Endothelial cell of umbilical vein (primary cell): ENCODE measurements at regions not wholly inside any gene's neighbourhood (a gene's known extent, or its start where the extent isn't known, plus 50 kb on each side); places are given as distances from the start of the nearest gene placed in this dataset.

ENCODE experiments used
- BruUV-seq: library from RNA; stranded (reverse); fragments of 400-500 nt; replicated peaks from 2 replicates; lab custom pipeline; 2021; lab: Mats Ljungman, UMichigan
- CTCF ChIA-PET: fragments of 300-600, 350-600 bp; sonication (Branson Sonifier 250); formaldehyde crosslinking; loops from one replicate; lab custom pipeline; 2021; ENCODE audit warnings: antibody characterized with exemption, inconsistent platforms; lab: Charles Lee
- POLR2A ChIA-PET: fragments of 300-600, 350-600 bp; sonication (Branson Sonifier 250); formaldehyde crosslinking; loops from one replicate; lab custom pipeline; 2021; ENCODE audit warnings: antibody characterized with exemption, inconsistent platforms; lab: Charles Lee
- DNase-seq: peaks from one replicate; pipeline ENCODE4 v3.0.0-alpha.2; 2011; ENCODE audit warnings: low read depth, low spot score
- FAIRE-seq: peaks from 2 replicates; lab custom pipeline; 2011; peaks lifted over from hg19 to GRCh38; lab: Jason Lieb, UNC
- H2AFZ ChIP-seq: 2 replicates; pipeline ENCODE4 v1.6.0; 2012; ENCODE audit warnings: low read depth, low read length, control low read depth, inconsistent platforms
- H3K27ac ChIP-seq: 2 replicates; pipeline ENCODE4 v1.5.1; 2011; ENCODE audit warnings: low read depth, mild to moderate bottlenecking, control low read depth, low read length, moderate library complexity; ENCODE audit not compliant: insufficient read depth
- H3K27me3 ChIP-seq, 2 experiments: 2 replicates each; pipeline versions ENCODE4 v1.6.0 to v1.6.1; 2011; ENCODE audit warnings: low read length in 2 of 2, mixed read lengths in 1 of 2; ENCODE audit not compliant: control insufficient read depth in 2 of 2, insufficient read depth in 2 of 2
- H3K36me3 ChIP-seq, 2 experiments: 2 replicates in 1 of 2; 3 replicates in 1 of 2; pipeline ENCODE4 v1.5.1; 2011; ENCODE audit warnings: low read length in 2 of 2, mild to moderate bottlenecking in 1 of 2, moderate library complexity in 1 of 2; ENCODE audit not compliant: control insufficient read depth in 2 of 2, insufficient read depth in 2 of 2; ENCODE audit errors: extremely low read depth in 1 of 2
- H3K4me1 ChIP-seq: 3 replicates; pipeline ENCODE4 v1.5.1; 2011; ENCODE audit warnings: mild to moderate bottlenecking, low read length; ENCODE audit not compliant: control insufficient read depth, insufficient read depth; ENCODE audit errors: extremely low read depth
- H3K4me2 ChIP-seq: 2 replicates; pipeline ENCODE4 v1.6.1; 2011; ENCODE audit warnings: low read length, control low read depth, mixed read lengths; ENCODE audit not compliant: insufficient read depth
- H3K4me3 ChIP-seq, 3 experiments: fragments of 200-600 bp in 1 of 3; sonication (generic), shearing (Covaris generic) in 1 of 3; replicated peaks in 1 of 3; 2 replicates each; pipeline ENCODE4 v1.5.1; 2011 to 2016; ENCODE audit warnings: control low read depth in 3 of 3, low read length in 3 of 3, mild to moderate bottlenecking in 2 of 3, inconsistent platforms in 1 of 3, low read depth in 1 of 3, moderate library complexity in 1 of 3; ENCODE audit not compliant: insufficient read depth in 1 of 3
- H3K79me2 ChIP-seq: 2 replicates; pipeline ENCODE4 v1.6.0; 2012; ENCODE audit warnings: low read length, inconsistent platforms; ENCODE audit not compliant: control insufficient read depth, insufficient read depth
- H3K9ac ChIP-seq: replicated peaks from 2 replicates; pipeline ENCODE3; 2011; ENCODE audit warnings: low read length, control low read depth; ENCODE audit not compliant: insufficient read depth; ENCODE audit errors: extremely low read depth
- H3K9me1 ChIP-seq: replicated peaks from 3 replicates; pipeline ENCODE4 v1.6.0; 2011; ENCODE audit warnings: mild to moderate bottlenecking, low read length; ENCODE audit not compliant: control insufficient read depth, insufficient read depth; ENCODE audit errors: extremely low read depth
- H3K9me3 ChIP-seq: replicated peaks from 2 replicates; pipeline ENCODE4 v1.5.1; 2012; ENCODE audit warnings: low read length, inconsistent platforms; ENCODE audit not compliant: control insufficient read depth, insufficient read depth
- H4K20me1 ChIP-seq: replicated peaks from 2 replicates; pipeline ENCODE3; 2011; ENCODE audit warnings: mild to moderate bottlenecking, low read length; ENCODE audit not compliant: control insufficient read depth, insufficient read depth; ENCODE audit errors: extremely low read depth
- CTCF ChIP-seq, 2 donors: IDR thresholded peaks; 1 replicate in 1 of 2; 2 replicates in 1 of 2; pipeline ENCODE4 v1.5.1; 2011; ENCODE audit warnings: low read length in 2 of 2, mild to moderate bottlenecking in 2 of 2, moderate library complexity in 2 of 2, control low read depth in 1 of 2, inconsistent platforms in 1 of 2, low read depth in 1 of 2; ENCODE audit not compliant: insufficient read depth in 1 of 2; ENCODE audit errors: extremely low read depth in 1 of 2
- EZH2 ChIP-seq: IDR thresholded peaks from 2 replicates; pipeline ENCODE4 v1.6.1; 2012; ENCODE audit warnings: borderline replicate concordance, low read depth, mild to moderate bottlenecking, moderate library complexity, low read length, inconsistent platforms; ENCODE audit not compliant: severe bottlenecking
- FOS ChIP-seq: IDR thresholded peaks from 2 replicates; pipeline ENCODE4 v1.6.1; 2011; ENCODE audit warnings: mild to moderate bottlenecking, low read length, moderate library complexity, borderline replicate concordance; ENCODE audit not compliant: insufficient read depth
- GATA2 ChIP-seq: IDR thresholded peaks from 2 replicates; pipeline ENCODE4 v1.7.0; 2011; ENCODE audit warnings: low read depth, mild to moderate bottlenecking, moderate library complexity, mixed read lengths, low read length; ENCODE audit not compliant: insufficient read length, insufficient read depth
- JUN ChIP-seq: IDR thresholded peaks from 2 replicates; pipeline ENCODE4 v1.6.1; 2011; ENCODE audit warnings: borderline replicate concordance, low read depth; ENCODE audit not compliant: insufficient read length, insufficient read depth
- MAX ChIP-seq: IDR thresholded peaks from 2 replicates; pipeline ENCODE4 v1.6.1; 2011; ENCODE audit not compliant: insufficient read depth, insufficient read length
- MYC ChIP-seq: IDR thresholded peaks from one replicate; pipeline ENCODE4 v1.6.1; 2011; ENCODE audit warnings: mild to moderate bottlenecking, low read depth, low read length
- POLR2A ChIP-seq: IDR thresholded peaks from 2 replicates; pipeline ENCODE4 v1.6.1; 2012; ENCODE audit warnings: low read depth, mild to moderate bottlenecking, control low read depth, low read length
- POLR2AphosphoS5 ChIP-seq: IDR thresholded peaks from 2 replicates; pipeline ENCODE4 v1.6.1; 2012; ENCODE audit warnings: low read depth, mild to moderate bottlenecking, control low read depth, low read length, moderate library complexity; ENCODE audit not compliant: insufficient read depth
- dilution Hi-C: fragments of 300-500 bp; cut with MboI; formaldehyde crosslinking; loops from one replicate; pipeline ENCODE4 v1.15.0; 2019; ENCODE audit warnings: low sequenced_read_pairs; ENCODE audit not compliant: extremely low pct_ligation_motif_present
- intact Hi-C: fragments of 100-400 bp; cut with micrococcal nuclease; formaldehyde crosslinking; loops from one replicate; pipeline ENCODE4 v1.10.0; 2022

DNA sequence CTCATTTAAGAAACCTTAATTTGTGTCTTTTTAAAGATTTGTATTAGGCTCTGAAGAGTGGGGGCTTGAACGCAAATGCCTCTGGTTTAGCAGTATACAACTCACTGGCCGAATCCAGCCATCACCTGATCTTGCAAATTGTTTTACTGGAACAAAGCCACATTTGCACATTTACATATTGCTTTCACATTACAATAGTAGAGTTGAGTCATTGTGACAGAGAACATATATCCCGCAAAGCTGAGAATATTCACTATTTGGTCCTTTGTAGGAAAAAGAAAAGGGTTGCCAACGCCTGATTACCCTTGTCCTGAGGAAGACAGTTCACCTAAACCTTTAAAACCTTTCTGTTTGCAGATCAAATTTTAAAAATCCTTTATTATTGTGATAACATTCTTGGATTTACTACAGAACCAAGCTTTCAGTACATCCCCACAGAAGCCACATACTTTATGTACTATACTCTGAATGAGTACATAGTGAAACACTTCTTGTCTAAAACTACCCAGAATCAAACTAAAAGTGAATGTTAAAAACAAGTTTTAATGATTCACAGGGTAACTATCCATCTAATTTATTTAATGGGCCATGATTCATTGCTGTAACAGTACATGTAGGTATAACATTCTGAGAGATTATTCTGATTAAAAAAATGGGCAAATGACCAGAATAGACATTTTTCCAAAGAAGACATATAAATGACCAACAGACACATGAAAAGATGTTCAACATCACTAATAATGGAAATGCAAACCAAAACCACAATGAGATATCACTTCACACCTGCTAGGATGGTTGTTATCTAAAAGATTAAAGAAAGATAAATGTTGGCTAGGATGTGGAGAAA lies 161.0 kb downstream of the SLC25A46 start:
- no peaks in the 10 kb centered on the region for H3K36me3 ChIP-seq
- TF ChIP-seq FOS (no peak), MYC (no peak), EZH2 (no peak), JUN (no peak), CTCF (IDR thresholded peaks at IDR 0.05; ENCODE audit: extremely low read depth in 1 of 2, insufficient read depth in 1 of 2, low read depth in 1 of 2, low read length in 2 of 2) (no peak), GATA2 (no peak), MAX (no peak), POLR2AphosphoS5 (no peak), POLR2A (no peak)
- H3K4me1 ChIP-seq = no peaks in the 10 kb centered on the region
- intact Hi-C loops (no loop called here), dilution Hi-C loops (no loop called here)
- no peak for DNase-seq
- BruUV-seq = no TSS peak
- H3K27me3 ChIP-seq = no peaks in the 10 kb centered on the region
- no peak overlapping the region for H3K27ac ChIP-seq
- H2AFZ ChIP-seq = no peak overlapping the region
- ChIA-PET CTCF (no interaction called here), POLR2A (no interaction called here)
- no peaks in the 10 kb centered on the region for H3K9me3 ChIP-seq
- H4K20me1 ChIP-seq = no peaks in the 10 kb centered on the region
- no peaks in the 10 kb centered on the region for H3K9me1 ChIP-seq
- FAIRE-seq = no peak
- no peak overlapping the region for H3K9ac ChIP-seq
- no peak overlapping the region for H3K4me2 ChIP-seq
- no peaks in the 10 kb centered on the region for H3K79me2 ChIP-seq
- no peak overlapping the region for H3K4me3 ChIP-seq
